Astrocyte of the spinal cord (primary cell): ENCODE measurements at regions not wholly inside any gene's neighbourhood (a gene's known extent, or its start where the extent isn't known, plus 50 kb on each side); places are given as distances from the start of the nearest gene placed in this dataset.

Source experiments
- DNase-seq: peaks from one replicate; pipeline ENCODE4 v3.0.0; 2011; ENCODE audit warnings: low read depth, low spot score
- H3K4me3 ChIP-seq: 2 replicates; pipeline ENCODE4 v1.5.1; 2011; ENCODE audit warnings: low read depth, mild to moderate bottlenecking, low read length, moderate library complexity
- CTCF ChIP-seq: IDR thresholded peaks from 2 replicates; pipeline ENCODE4 v1.5.1; 2012; ENCODE audit warnings: low read depth, mild to moderate bottlenecking, low read length, inconsistent platforms
- in situ Hi-C: cut with HindIII; loops from 2 replicates; pipeline ENCODE4 v1.10.0; 2017; ENCODE audit warnings: low sequenced_read_pairs

- in situ Hi-C loops: no loop called here
- DNase-seq: no peak
- H3K4me3 ChIP-seq: no peak overlapping the region
- no peak for TF ChIP-seq CTCF
These were observed 59.0 kb upstream of the RAB18 start for GRCh38 chr10:27445070-27445469.

DNA sequence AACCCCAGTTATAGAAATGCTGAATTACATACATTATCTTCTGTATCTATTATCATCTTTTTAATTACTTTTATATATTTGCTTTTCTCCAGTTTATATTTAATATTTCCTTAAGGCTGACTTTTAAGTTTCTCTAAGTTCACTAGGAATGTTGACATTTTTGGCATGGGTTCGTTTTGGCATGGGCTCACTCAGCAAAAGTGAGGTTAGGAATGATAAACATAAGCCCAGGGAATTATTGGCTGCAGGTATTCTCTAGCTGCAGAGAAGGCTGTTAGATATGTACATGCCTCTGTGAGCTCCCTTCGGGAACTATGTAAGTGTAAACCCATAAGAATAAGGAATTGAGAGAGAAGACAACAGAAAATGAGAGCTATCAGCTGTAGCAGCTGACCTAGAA is 63.6 kb upstream of the RAB18 start:
- no peak overlapping the region for H3K4me3 ChIP-seq
- TF ChIP-seq CTCF: no peak
- in situ Hi-C loops: no loop called here
- no peak for DNase-seq

- in situ Hi-C loops: no loop called here
- no peak overlapping the region for H3K4me3 ChIP-seq
- TF ChIP-seq CTCF: no peak
- no peak for DNase-seq
These were observed 64.1 kb upstream of the RAB18 start for GRCh38 chr10:27440021-27440420.

DNA sequence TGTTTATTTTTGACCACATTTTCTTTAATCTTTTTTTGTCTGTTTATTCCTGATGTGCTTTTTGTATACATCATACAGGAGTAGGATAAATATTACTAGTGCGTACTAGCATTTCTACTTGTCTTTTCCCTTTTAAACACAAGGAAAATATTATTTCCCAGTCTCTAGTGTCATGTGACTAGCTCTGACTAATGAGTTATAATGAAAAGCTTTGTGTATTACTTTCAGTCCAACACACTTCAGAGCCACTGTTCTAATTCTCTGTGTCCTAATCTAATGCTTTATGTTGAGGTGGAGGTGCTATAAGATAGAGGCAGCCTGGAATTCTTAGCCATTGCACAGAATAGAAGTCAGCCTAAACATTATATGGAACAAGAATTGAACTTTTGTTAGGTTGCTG is 65.0 kb upstream of the RAB18 start:
- H3K4me3 ChIP-seq: no peak overlapping the region
- no peak for DNase-seq
- no peak for TF ChIP-seq CTCF
- in situ Hi-C loops: no loop called here

DNA sequence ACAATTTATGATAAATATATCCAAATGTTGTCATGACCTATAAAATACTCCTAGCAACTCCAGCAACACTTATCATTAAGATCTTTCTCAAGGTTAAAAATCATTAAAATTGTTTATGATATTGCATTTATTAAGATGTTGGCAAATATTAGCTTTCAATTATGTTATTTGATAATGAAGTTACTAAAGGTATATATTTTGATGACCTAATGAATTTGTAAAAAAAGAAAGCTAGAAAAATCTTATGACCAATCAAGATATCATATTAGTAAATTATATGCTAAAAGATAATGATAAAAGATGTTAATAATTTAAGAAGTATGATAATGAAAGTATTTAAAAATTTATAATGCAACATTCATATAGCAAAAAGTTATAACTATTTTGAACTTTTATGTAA is 66.3 kb upstream of the RAB18 start:
- in situ Hi-C loops: no loop called here
- no peak for DNase-seq
- H3K4me3 ChIP-seq: no peak overlapping the region
- TF ChIP-seq CTCF: no peak

- in situ Hi-C loops: no loop called here
- no peak for DNase-seq
These were observed 67.4 kb upstream of the RAB18 start for GRCh38 chr10:27436710-27437109.

More at GRCh38 chr10:27436710-27437109, 67.4 kb upstream of the RAB18 start:
- no peak for TF ChIP-seq CTCF
- no peak overlapping the region for H3K4me3 ChIP-seq
